ENCODE measurements at regions not wholly inside any gene's neighbourhood (a gene's known extent, or its start where the extent isn't known, plus 50 kb on each side); places are given as distances from the start of the nearest gene placed in this dataset.

- POLR2A ChIA-PET, result no interaction called here
- H3K27ac Mint-ChIP-seq, result no peak overlapping the region
- H3K4me1 Mint-ChIP-seq, result peaks cover 35% of the 10 kb centered on the region
- H3K4me3 Mint-ChIP-seq, result no peak overlapping the region
- peaks cover 16% of the 10 kb centered on the region for H3K9me3 Mint-ChIP-seq
- CTCF ChIA-PET, result no interaction called here
- ATAC-seq (no peak), DNase-seq (ENCODE audit: low spot score) (no peak)
- no peak for TF ChIP-seq ZBTB21 (CRISPR knock-in tag; IDR thresholded peaks at IDR 0.05; ENCODE audit: borderline replicate concordance)
- no peak for TF ChIP-seq ZNF416 (CRISPR knock-in tag; IDR thresholded peaks at IDR 0.05)
- TF ChIP-seq OVOL2 (CRISPR knock-in tag; IDR thresholded peaks at IDR 0.05; ENCODE audit: borderline replicate concordance), result no peak
- peaks cover 4% of the 10 kb centered on the region; the same call in 1 of the 2 replicates for H3K36me3 Mint-ChIP-seq
- no peaks in the 10 kb centered on the region for H3K27me3 Mint-ChIP-seq (ENCODE audit: low read depth)
Observed at GRCh38 chr5:167767795-167768194, 523.6 kb upstream of the WWC1 start.

DNA sequence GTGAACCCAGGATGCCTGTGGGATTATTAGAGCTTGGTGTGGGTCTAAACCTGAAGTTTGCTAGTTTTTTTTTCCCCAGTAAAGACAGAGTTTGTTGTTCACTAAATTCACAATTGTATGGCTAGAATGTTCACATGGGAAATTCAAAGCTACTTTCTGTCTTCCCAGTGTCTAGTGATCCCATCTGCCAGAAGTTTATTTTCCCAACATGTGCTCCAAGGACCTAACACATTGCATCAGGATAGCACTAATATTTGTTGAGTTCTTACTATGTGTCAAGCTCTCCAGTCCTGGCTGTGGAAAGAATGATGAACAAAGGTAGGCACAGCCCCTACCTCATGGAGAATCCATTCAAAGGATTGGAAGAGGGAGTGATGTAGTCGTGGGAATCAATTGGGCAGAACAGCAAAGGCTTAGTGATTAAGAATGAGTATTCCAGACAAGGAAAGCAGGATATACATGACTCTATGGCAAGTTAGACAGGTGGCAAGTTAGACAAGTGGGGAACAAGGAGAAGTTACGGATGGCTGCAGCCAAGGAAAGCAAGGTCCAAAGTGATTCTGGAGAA, 521.5 kb upstream of the WWC1 start:
- ChIA-PET POLR2A (no interaction called here), CTCF (no interaction called here)
- H3K27me3 Mint-ChIP-seq (ENCODE audit: low read depth), result no peaks in the 10 kb centered on the region
- H3K27ac Mint-ChIP-seq, result no peak overlapping the region
- H3K4me3 Mint-ChIP-seq, result no peak overlapping the region
- H3K36me3 Mint-ChIP-seq, result peaks cover 4% of the 10 kb centered on the region; the same call in 1 of the 2 replicates
- TF ChIP-seq, protein P1, sequence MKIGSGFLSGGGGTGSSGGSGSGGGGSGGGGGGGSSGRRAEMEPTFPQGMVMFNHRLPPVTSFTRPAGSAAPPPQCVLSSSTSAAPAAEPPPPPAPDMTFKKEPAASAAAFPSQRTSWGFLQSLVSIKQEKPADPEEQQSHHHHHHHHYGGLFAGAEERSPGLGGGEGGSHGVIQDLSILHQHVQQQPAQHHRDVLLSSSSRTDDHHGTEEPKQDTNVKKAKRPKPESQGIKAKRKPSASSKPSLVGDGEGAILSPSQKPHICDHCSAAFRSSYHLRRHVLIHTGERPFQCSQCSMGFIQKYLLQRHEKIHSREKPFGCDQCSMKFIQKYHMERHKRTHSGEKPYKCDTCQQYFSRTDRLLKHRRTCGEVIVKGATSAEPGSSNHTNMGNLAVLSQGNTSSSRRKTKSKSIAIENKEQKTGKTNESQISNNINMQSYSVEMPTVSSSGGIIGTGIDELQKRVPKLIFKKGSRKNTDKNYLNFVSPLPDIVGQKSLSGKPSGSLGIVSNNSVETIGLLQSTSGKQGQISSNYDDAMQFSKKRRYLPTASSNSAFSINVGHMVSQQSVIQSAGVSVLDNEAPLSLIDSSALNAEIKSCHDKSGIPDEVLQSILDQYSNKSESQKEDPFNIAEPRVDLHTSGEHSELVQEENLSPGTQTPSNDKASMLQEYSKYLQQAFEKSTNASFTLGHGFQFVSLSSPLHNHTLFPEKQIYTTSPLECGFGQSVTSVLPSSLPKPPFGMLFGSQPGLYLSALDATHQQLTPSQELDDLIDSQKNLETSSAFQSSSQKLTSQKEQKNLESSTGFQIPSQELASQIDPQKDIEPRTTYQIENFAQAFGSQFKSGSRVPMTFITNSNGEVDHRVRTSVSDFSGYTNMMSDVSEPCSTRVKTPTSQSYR (CRISPR knock-in tag; IDR thresholded peaks at IDR 0.05), result no peak
- TF ChIP-seq, protein P2, sequence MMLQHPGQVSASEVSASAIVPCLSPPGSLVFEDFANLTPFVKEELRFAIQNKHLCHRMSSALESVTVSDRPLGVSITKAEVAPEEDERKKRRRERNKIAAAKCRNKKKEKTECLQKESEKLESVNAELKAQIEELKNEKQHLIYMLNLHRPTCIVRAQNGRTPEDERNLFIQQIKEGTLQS (CRISPR knock-in tag; conservative IDR thresholded peaks at IDR 0.05), result no peak
- TF ChIP-seq NR1H2 (CRISPR knock-in tag; IDR thresholded peaks at IDR 0.05) (no peak), ZNF416 (CRISPR knock-in tag; IDR thresholded peaks at IDR 0.05) (no peak), ATF6 (CRISPR knock-in tag; IDR thresholded peaks at IDR 0.05) (no peak), ZNF317 (CRISPR knock-in tag; IDR thresholded peaks at IDR 0.05; ENCODE audit: borderline replicate concordance, low read depth) (no peak), GABPB1 (CRISPR knock-in tag; IDR thresholded peaks at IDR 0.05) (no peak)
- DNase-seq (ENCODE audit: low spot score), result no peak
- H3K9me3 Mint-ChIP-seq, result peaks cover 16% of the 10 kb centered on the region
- H3K4me1 Mint-ChIP-seq, result peaks cover 24% of the 10 kb centered on the region
- ATAC-seq, result no peak

GRCh38 chr5:167770461-167770860, 521.0 kb upstream of the WWC1 start:
- ChIA-PET POLR2A (no interaction called here), CTCF (no interaction called here)
- Mint-ChIP-seq H3K9me3 (peaks cover 16% of the 10 kb centered on the region), H3K27me3 (ENCODE audit: low read depth) (no peaks in the 10 kb centered on the region), H3K27ac (no peak overlapping the region), H3K36me3 (peaks cover 4% of the 10 kb centered on the region; the same call in 1 of the 2 replicates), H3K4me3 (no peak overlapping the region), H3K4me1 (peaks cover 19% of the 10 kb centered on the region)
- DNase-seq (ENCODE audit: low spot score) (no peak), ATAC-seq (no peak)
- TF ChIP-seq FOXP4 (CRISPR knock-in tag; IDR thresholded peaks at IDR 0.05) (no peak), FOXJ3 (CRISPR knock-in tag; IDR thresholded peaks at IDR 0.05; ENCODE audit: borderline replicate concordance) (no peak), STAT6 (CRISPR knock-in tag; conservative IDR thresholded peaks at IDR 0.05; ENCODE audit: low read depth) (no peak), RELA (CRISPR knock-in tag; IDR thresholded peaks at IDR 0.05; ENCODE audit: borderline replicate concordance) (no peak), GABPB1 (CRISPR knock-in tag; IDR thresholded peaks at IDR 0.05) (no peak)
- TF ChIP-seq, protein P3, sequence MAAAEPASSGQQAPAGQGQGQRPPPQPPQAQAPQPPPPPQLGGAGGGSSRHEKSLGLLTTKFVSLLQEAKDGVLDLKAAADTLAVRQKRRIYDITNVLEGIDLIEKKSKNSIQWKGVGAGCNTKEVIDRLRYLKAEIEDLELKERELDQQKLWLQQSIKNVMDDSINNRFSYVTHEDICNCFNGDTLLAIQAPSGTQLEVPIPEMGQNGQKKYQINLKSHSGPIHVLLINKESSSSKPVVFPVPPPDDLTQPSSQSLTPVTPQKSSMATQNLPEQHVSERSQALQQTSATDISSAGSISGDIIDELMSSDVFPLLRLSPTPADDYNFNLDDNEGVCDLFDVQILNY (CRISPR knock-in tag; IDR thresholded peaks at IDR 0.05), result no peak
- TF ChIP-seq, protein P4, sequence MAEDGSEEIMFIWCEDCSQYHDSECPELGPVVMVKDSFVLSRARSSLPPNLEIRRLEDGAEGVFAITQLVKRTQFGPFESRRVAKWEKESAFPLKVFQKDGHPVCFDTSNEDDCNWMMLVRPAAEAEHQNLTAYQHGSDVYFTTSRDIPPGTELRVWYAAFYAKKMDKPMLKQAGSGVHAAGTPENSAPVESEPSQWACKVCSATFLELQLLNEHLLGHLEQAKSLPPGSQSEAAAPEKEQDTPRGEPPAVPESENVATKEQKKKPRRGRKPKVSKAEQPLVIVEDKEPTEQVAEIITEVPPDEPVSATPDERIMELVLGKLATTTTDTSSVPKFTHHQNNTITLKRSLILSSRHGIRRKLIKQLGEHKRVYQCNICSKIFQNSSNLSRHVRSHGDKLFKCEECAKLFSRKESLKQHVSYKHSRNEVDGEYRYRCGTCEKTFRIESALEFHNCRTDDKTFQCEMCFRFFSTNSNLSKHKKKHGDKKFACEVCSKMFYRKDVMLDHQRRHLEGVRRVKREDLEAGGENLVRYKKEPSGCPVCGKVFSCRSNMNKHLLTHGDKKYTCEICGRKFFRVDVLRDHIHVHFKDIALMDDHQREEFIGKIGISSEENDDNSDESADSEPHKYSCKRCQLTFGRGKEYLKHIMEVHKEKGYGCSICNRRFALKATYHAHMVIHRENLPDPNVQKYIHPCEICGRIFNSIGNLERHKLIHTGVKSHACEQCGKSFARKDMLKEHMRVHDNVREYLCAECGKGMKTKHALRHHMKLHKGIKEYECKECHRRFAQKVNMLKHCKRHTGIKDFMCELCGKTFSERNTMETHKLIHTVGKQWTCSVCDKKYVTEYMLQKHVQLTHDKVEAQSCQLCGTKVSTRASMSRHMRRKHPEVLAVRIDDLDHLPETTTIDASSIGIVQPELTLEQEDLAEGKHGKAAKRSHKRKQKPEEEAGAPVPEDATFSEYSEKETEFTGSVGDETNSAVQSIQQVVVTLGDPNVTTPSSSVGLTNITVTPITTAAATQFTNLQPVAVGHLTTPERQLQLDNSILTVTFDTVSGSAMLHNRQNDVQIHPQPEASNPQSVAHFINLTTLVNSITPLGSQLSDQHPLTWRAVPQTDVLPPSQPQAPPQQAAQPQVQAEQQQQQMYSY (CRISPR knock-in tag; IDR thresholded peaks at IDR 0.05), result no peak
